OCI-LY3 (cell line): ENCODE measurements at regions not wholly inside any gene's neighbourhood (a gene's known extent, or its start where the extent isn't known, plus 50 kb on each side); places are given as distances from the start of the nearest gene placed in this dataset.

ENCODE experiments used
- H2AFZ ChIP-seq: fragments of 200-600, 300-600 bp; shearing (Covaris generic); 2 replicates; pipeline ENCODE4 v1.6.0; 2014; ENCODE audit warnings: antibody characterized with exemption, low read depth, low read length
- H3K27ac ChIP-seq: fragments of 200-600, 300-600 bp; sonication (generic); 2 replicates; pipeline ENCODE4 v1.5.1; 2014; ENCODE audit warnings: mild to moderate bottlenecking, low read length, moderate library complexity, mixed read lengths
- H3K27me3 ChIP-seq: fragments of 200-600, 300-600 bp; sonication (generic); 2 replicates; pipeline ENCODE4 v1.6.1; 2014; ENCODE audit warnings: low read depth, low read length, mixed read lengths
- H3K36me3 ChIP-seq: fragments of 200-600, 300-600 bp; sonication (generic); replicated peaks from 2 replicates; pipeline ENCODE3; 2014; ENCODE audit warnings: low read depth, low read length, mixed read lengths
- H3K4me1 ChIP-seq: fragments of 300-600, 200-600 bp; sonication (generic); 2 replicates; pipeline ENCODE4 v1.6.1; 2014; ENCODE audit warnings: low read length, mixed read lengths
- H3K4me2 ChIP-seq: fragments of 200-600, 300-600 bp; sonication (generic); 2 replicates; pipeline ENCODE4 v1.6.1; 2014; ENCODE audit warnings: low read length, mixed read lengths
- H3K4me3 ChIP-seq: fragments of 300-600, 200-600 bp; sonication (generic); 2 replicates; pipeline ENCODE4 v1.5.1; 2014; ENCODE audit warnings: antibody characterized with exemption, mild to moderate bottlenecking, low read length, moderate library complexity
- H3K79me2 ChIP-seq: fragments of 300-600, 200-600 bp; shearing (Covaris generic); 2 replicates; pipeline ENCODE4 v1.6.1; 2014; ENCODE audit warnings: mild to moderate bottlenecking, low read length, mixed read lengths
- H3K9ac ChIP-seq: fragments of 300-600, 200-600 bp; shearing (Covaris generic); 2 replicates; pipeline ENCODE4 v1.6.0; 2014; ENCODE audit warnings: mild to moderate bottlenecking, low read length, moderate library complexity
- H3K9me3 ChIP-seq: fragments of 200-600, 300-600 bp; shearing (Covaris generic); 2 replicates; pipeline ENCODE4 v1.6.1; 2014; ENCODE audit warnings: low read length, mixed read lengths; ENCODE audit not compliant: insufficient read depth
- H4K20me1 ChIP-seq: fragments of 200-600, 300-600 bp; sonication (generic); 2 replicates; pipeline ENCODE4 v1.6.1; 2016; ENCODE audit warnings: low read length, mixed read lengths; ENCODE audit not compliant: insufficient read depth
- EZH2phosphoT487 ChIP-seq: fragments of 200-600 bp; shearing (Covaris generic); IDR thresholded peaks from 2 replicates; pipeline ENCODE4 v1.6.1; 2018; ENCODE audit warnings: antibody characterized with exemption, mixed run types, low read depth
- TF ChIP-seq, protein P1 (sequence below): fragments of 200-600, 300-600 bp; sonication (generic); IDR thresholded peaks from 2 replicates; pipeline ENCODE4 v1.5.1; 2014; ENCODE audit warnings: antibody characterized with exemption, low read length, low read depth

DNA sequence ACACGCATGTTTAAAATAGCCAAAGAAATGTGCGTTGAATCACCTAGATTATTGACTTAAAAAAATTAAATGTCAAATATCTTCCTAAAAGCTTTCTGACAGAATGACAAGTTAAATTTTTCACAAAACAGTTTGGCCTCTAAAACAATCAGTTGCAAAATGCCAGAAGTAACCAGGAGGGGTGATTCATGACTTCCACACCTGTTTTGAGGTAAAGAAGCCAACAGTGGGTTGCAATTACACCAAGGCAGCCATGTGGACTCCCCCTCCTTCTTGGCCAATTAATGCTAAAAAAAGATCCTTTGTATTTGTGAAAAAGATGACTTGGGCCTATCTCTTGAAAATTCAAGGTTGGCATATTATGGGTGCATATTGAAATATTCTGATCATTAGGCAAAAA lies 424.8 kb downstream of the CBLN4 start:
- Histone ChIP-seq H3K27ac (no peak overlapping the region), H3K4me1 (peaks cover 22% of the 10 kb centered on the region), H3K36me3 (no peaks in the 10 kb centered on the region), H3K9me3 (no peaks in the 10 kb centered on the region), H3K4me3 (no peak overlapping the region), H3K79me2 (no peaks in the 10 kb centered on the region), H3K9ac (no peak overlapping the region), H4K20me1 (no peaks in the 10 kb centered on the region), H3K4me2 (no peak overlapping the region), H2AFZ (no peak overlapping the region), H3K27me3 (no peaks in the 10 kb centered on the region)
- TF ChIP-seq, protein P1, sequence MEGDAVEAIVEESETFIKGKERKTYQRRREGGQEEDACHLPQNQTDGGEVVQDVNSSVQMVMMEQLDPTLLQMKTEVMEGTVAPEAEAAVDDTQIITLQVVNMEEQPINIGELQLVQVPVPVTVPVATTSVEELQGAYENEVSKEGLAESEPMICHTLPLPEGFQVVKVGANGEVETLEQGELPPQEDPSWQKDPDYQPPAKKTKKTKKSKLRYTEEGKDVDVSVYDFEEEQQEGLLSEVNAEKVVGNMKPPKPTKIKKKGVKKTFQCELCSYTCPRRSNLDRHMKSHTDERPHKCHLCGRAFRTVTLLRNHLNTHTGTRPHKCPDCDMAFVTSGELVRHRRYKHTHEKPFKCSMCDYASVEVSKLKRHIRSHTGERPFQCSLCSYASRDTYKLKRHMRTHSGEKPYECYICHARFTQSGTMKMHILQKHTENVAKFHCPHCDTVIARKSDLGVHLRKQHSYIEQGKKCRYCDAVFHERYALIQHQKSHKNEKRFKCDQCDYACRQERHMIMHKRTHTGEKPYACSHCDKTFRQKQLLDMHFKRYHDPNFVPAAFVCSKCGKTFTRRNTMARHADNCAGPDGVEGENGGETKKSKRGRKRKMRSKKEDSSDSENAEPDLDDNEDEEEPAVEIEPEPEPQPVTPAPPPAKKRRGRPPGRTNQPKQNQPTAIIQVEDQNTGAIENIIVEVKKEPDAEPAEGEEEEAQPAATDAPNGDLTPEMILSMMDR = no peak
- TF ChIP-seq EZH2phosphoT487 = no peak

DNA sequence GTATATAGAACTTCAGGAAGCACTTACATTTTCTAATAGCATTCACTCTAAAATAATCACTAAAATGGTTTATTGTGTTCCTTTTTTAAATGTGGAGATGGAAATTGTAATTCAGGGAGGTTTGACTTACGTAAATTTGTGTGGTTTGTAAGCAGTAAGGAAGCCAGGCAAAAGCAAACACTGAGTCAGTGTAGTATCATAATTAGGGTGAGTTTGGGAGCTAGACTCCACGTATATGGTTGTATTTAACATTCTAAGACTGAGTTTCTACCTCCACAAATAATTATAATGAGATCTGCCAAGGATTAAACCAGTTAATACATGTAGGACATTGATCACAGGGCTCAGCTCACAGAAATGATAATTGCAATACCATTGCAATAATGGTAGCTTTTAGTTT lies 425.5 kb downstream of the CBLN4 start:
- H3K4me3 ChIP-seq = no peak overlapping the region
- TF ChIP-seq, protein P1 = no peak
- no peak for TF ChIP-seq EZH2phosphoT487
- no peaks in the 10 kb centered on the region for H3K9me3 ChIP-seq
- H3K27ac ChIP-seq = no peak overlapping the region
- no peak overlapping the region for H3K9ac ChIP-seq
- H2AFZ ChIP-seq = no peak overlapping the region
- H3K36me3 ChIP-seq = no peaks in the 10 kb centered on the region
- H3K4me1 ChIP-seq = peaks cover 22% of the 10 kb centered on the region
- no peaks in the 10 kb centered on the region for H3K27me3 ChIP-seq
- no peaks in the 10 kb centered on the region for H4K20me1 ChIP-seq
- H3K79me2 ChIP-seq = no peaks in the 10 kb centered on the region
- no peak overlapping the region for H3K4me2 ChIP-seq

DNA sequence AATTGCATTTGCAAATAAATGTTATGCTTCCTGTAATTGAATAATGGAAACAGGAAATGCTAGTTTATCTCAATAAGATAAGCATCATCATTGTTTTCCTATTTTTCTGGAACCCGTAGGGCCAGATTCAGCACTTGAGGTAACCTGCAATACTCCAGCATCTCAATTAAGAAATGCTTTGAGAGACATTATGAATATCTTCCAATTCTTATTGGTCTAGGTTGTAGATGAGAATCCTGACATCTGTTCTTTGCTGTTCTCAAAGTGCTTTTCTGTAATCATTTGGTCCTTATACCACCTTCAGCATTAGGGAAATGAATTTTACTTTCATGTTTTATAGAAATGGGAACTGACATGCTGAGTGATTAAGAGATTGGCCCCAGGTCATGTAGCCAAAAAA lies 428.3 kb downstream of the CBLN4 start:
- no peak overlapping the region for H3K9ac ChIP-seq
- no peaks in the 10 kb centered on the region for H3K36me3 ChIP-seq
- no peaks in the 10 kb centered on the region for H4K20me1 ChIP-seq
- no peaks in the 10 kb centered on the region for H3K79me2 ChIP-seq
- TF ChIP-seq, protein P1 = no peak
- TF ChIP-seq EZH2phosphoT487 = no peak
- H2AFZ ChIP-seq = no peak overlapping the region
- H3K27ac ChIP-seq = no peak overlapping the region
- no peak overlapping the region for H3K4me3 ChIP-seq
- no peaks in the 10 kb centered on the region for H3K9me3 ChIP-seq
- no peaks in the 10 kb centered on the region for H3K27me3 ChIP-seq
- peak overlapping the region; percentile 17 for H3K4me2 ChIP-seq
- H3K4me1 ChIP-seq = peaks cover 18% of the 10 kb centered on the region

DNA sequence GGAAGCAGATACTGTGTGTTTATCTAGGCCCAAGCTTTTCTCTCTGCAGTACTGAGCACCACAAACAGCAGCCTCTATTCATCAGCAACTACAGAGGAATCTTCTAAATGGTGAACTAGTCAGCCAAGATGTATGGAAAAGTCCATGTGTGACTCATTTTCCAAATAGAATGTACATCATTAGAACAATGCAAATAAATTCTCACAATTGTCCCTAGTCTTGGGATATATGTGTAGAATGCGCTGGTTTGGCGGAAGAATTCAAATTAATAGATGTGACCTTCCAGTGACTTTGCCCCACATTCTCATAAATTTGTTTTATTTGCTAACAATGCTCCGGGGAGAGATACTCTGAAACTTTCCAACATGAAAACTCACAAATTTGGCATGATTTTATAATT lies 436.2 kb downstream of the CBLN4 start:
- Histone ChIP-seq H2AFZ (no peak overlapping the region), H3K27me3 (no peaks in the 10 kb centered on the region), H3K9ac (no peak overlapping the region), H3K36me3 (no peaks in the 10 kb centered on the region), H3K9me3 (no peaks in the 10 kb centered on the region), H3K79me2 (no peaks in the 10 kb centered on the region), H3K4me2 (no peak overlapping the region), H3K27ac (no peak overlapping the region), H3K4me3 (no peak overlapping the region), H3K4me1 (no peaks in the 10 kb centered on the region), H4K20me1 (no peaks in the 10 kb centered on the region)
- TF ChIP-seq, protein P1 = no peak
- no peak for TF ChIP-seq EZH2phosphoT487
